HG03159 (cell line): ENCODE measurements at regions not wholly inside any gene's neighbourhood (a gene's known extent, or its start where the extent isn't known, plus 50 kb on each side); places are given as distances from the start of the nearest gene placed in this dataset.
A peak's percentile ranks its signal among the peaks of the same experiment; 100 is the strongest.

Source experiments
- ATAC-seq: cut with Tn5 transposase; IDR thresholded peaks from one replicate; pipeline ENCODE4 v1.9.1; 2021; ENCODE audit warnings: mild to moderate bottlenecking, moderate library complexity; ENCODE audit not compliant: unreplicated experiment

- ATAC-seq: no peak
Measured at GRCh38 chr14:22079766-22080165, 406.1 kb upstream of the OR4E1 start.

- no peak for ATAC-seq
Measured at GRCh38 chr14:22073801-22074200, 400.2 kb upstream of the OR4E1 start.

- peak; percentile 73 for ATAC-seq
Measured at GRCh38 chr14:22071006-22071405, 397.4 kb upstream of the OR4E1 start.

GRCh38 chr14:22070119-22070982 is 396.7 kb upstream of the OR4E1 start:
- ATAC-seq: peak; percentile 66

- ATAC-seq: no peak
Measured at GRCh38 chr14:22065347-22065746, 391.7 kb upstream of the OR4E1 start.

- ATAC-seq: no peak
Measured at GRCh38 chr14:22059201-22059600, 385.6 kb upstream of the OR4E1 start.

- no peak for ATAC-seq
Measured at GRCh38 chr14:22052795-22053194, 379.2 kb upstream of the OR4E1 start.

- ATAC-seq: peak; percentile 72
Measured at GRCh38 chr14:22047115-22047514, 373.5 kb upstream of the OR4E1 start.

- no peak for ATAC-seq
Measured at GRCh38 chr14:22046063-22046462, 372.4 kb upstream of the OR4E1 start.

GRCh38 chr14:22044193-22044592 is 370.6 kb upstream of the OR4E1 start:
- no peak for ATAC-seq

- no peak for ATAC-seq
Measured at GRCh38 chr14:22040781-22041125, 367.1 kb upstream of the OR4E1 start.

- ATAC-seq: no peak
Measured at GRCh38 chr14:22039938-22040780, 366.5 kb upstream of the OR4E1 start.

GRCh38 chr14:22036541-22037239 is 363.1 kb upstream of the OR4E1 start:
- no peak for ATAC-seq

- no peak for ATAC-seq
Measured at GRCh38 chr14:22026527-22026926, 352.9 kb upstream of the OR4E1 start.

GRCh38 chr14:22025879-22026278 is 352.3 kb upstream of the OR4E1 start:
- no peak for ATAC-seq

GRCh38 chr14:22024137-22024536 is 350.5 kb upstream of the OR4E1 start:
- ATAC-seq: no peak

GRCh38 chr14:22018890-22019289 is 345.3 kb upstream of the OR4E1 start:
- ATAC-seq: no peak

- ATAC-seq: no peak
Measured at GRCh38 chr14:22012452-22012851, 338.8 kb upstream of the OR4E1 start.

GRCh38 chr14:22011253-22011642 is 337.6 kb upstream of the OR4E1 start:
- no peak for ATAC-seq

- no peak for ATAC-seq
Measured at GRCh38 chr14:22010545-22011252, 337.1 kb upstream of the OR4E1 start.

GRCh38 chr14:22008766-22009165 is 335.1 kb upstream of the OR4E1 start:
- ATAC-seq: no peak
